H1 (cell line): ENCODE measurements at regions not wholly inside any gene's neighbourhood (a gene's known extent, or its start where the extent isn't known, plus 50 kb on each side); places are given as distances from the start of the nearest gene placed in this dataset.

Experiments
- SP2 ChIP-seq: IDR thresholded peaks from 2 replicates; pipeline ENCODE4 v1.6.1; 2012; ENCODE audit warnings: mild to moderate bottlenecking, low read length, inconsistent platforms
- TF ChIP-seq, protein P1 (sequence below), 3 experiments: IDR thresholded peaks; 1 replicate in 2 of 3; 2 replicates in 1 of 3; pipeline versions ENCODE4 v1.5.1 to v1.6.1; 2011; ENCODE audit warnings: low read length in 3 of 3, mild to moderate bottlenecking in 3 of 3, inconsistent platforms in 2 of 3, low read depth in 1 of 3, moderate library complexity in 1 of 3; ENCODE audit not compliant: insufficient read depth in 1 of 3; ENCODE audit errors: control extremely low read depth in 1 of 3
- TF ChIP-seq, protein P2 (sequence below): IDR thresholded peaks from 2 replicates; pipeline ENCODE4 v1.6.1; 2012; ENCODE audit warnings: low read length, inconsistent platforms
- TF ChIP-seq, protein P3 (sequence below): IDR thresholded peaks from 2 replicates; pipeline ENCODE4 v1.6.1; 2012; ENCODE audit warnings: inconsistent platforms

DNA sequence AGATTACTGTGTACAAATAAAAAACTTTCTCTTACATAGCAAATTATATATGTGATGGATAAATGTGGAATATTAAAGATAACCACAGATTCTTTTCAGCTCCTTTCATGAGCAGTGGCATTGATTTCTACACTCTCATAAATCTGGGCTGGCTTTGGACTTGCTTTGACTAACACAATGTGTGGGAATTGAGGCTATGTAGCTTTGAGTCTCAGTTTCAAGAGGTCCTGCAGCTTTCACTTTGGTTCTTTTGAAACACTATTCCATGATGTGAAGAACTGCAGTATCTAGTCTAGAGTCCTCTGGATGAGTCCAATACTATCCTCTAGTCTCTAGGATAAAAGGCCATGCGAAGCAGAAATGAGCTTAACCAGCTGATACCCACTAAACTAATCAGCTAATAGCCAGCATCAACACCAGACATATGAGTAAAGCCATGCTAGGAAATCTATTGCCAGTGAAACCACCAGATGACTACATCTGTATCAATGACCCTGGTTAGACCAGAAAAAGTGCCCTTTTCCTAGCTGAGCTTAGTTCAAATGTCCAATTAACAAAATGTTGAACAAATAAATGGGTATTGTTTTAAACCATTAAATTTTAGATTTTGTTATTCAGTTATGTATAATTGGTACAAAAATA, 274.9 kb upstream of the ZPLD1 start (continued):
- TF ChIP-seq, protein P1, sequence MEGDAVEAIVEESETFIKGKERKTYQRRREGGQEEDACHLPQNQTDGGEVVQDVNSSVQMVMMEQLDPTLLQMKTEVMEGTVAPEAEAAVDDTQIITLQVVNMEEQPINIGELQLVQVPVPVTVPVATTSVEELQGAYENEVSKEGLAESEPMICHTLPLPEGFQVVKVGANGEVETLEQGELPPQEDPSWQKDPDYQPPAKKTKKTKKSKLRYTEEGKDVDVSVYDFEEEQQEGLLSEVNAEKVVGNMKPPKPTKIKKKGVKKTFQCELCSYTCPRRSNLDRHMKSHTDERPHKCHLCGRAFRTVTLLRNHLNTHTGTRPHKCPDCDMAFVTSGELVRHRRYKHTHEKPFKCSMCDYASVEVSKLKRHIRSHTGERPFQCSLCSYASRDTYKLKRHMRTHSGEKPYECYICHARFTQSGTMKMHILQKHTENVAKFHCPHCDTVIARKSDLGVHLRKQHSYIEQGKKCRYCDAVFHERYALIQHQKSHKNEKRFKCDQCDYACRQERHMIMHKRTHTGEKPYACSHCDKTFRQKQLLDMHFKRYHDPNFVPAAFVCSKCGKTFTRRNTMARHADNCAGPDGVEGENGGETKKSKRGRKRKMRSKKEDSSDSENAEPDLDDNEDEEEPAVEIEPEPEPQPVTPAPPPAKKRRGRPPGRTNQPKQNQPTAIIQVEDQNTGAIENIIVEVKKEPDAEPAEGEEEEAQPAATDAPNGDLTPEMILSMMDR (IDR thresholded peaks at IDR 0.05; ENCODE audit: control extremely low read depth in 1 of 3, insufficient read depth in 1 of 3, low read depth in 1 of 3, low read length in 3 of 3): no peak
- TF ChIP-seq, protein P2, sequence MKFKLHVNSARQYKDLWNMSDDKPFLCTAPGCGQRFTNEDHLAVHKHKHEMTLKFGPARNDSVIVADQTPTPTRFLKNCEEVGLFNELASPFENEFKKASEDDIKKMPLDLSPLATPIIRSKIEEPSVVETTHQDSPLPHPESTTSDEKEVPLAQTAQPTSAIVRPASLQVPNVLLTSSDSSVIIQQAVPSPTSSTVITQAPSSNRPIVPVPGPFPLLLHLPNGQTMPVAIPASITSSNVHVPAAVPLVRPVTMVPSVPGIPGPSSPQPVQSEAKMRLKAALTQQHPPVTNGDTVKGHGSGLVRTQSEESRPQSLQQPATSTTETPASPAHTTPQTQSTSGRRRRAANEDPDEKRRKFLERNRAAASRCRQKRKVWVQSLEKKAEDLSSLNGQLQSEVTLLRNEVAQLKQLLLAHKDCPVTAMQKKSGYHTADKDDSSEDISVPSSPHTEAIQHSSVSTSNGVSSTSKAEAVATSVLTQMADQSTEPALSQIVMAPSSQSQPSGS: no peak
- TF ChIP-seq, protein P3, sequence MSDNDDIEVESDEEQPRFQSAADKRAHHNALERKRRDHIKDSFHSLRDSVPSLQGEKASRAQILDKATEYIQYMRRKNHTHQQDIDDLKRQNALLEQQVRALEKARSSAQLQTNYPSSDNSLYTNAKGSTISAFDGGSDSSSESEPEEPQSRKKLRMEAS: no peak
- no peak for TF ChIP-seq SP2
